K562 (cell line): ENCODE measurements at regions not wholly inside any gene's neighbourhood (a gene's known extent, or its start where the extent isn't known, plus 50 kb on each side); places are given as distances from the start of the nearest gene placed in this dataset.

Source experiments
- FOXA3 ChIP-seq, 2 experiments: fragments of 450-650 bp in 1 of 2; sonication (generic) in 1 of 2; formaldehyde crosslinking; IDR thresholded peaks in 1 of 2; conservative IDR thresholded peaks in 1 of 2; 2 replicates each; pipeline versions ENCODE4 v1.4.0 to v1.8.0; 2020 to 2022; ENCODE audit warnings: mild to moderate bottlenecking in 2 of 2, missing genetic modification reagents in 1 of 2
- NFE2L1 ChIP-seq: fragments of 450-650 bp; IDR thresholded peaks from 2 replicates; pipeline ENCODE4 v1.6.1; 2016; ENCODE audit warnings: missing genetic modification characterization, low read depth, mild to moderate bottlenecking, missing compliant biosample characterization, moderate library complexity, borderline replicate concordance

GRCh38 chr10:10315989-10316388, 701.7 kb upstream of the CELF2 start:
- TF ChIP-seq NFE2L1 (tag) (no peak), FOXA3 (CRISPR knock-in tag; conservative IDR thresholded peaks at IDR 0.05 in 1 of 2, IDR thresholded peaks at IDR 0.05 in 1 of 2) (no peak)
